SH-SY5Y (cell line): ENCODE measurements at regions not wholly inside any gene's neighbourhood (a gene's known extent, or its start where the extent isn't known, plus 50 kb on each side); places are given as distances from the start of the nearest gene placed in this dataset.

ENCODE experiments used
- GATA2 ChIP-seq: IDR thresholded peaks from 2 replicates; pipeline ENCODE4 v1.6.1; 2011; ENCODE audit warnings: mild to moderate bottlenecking, low read depth, low read length
- GATA3 ChIP-seq: IDR thresholded peaks from 2 replicates; pipeline ENCODE4 v1.6.1; 2011; ENCODE audit warnings: low read depth, mild to moderate bottlenecking, low read length, moderate library complexity

GRCh38 chr20:57818418-57819181, 108.8 kb upstream of the PMEPA1 start:
- TF ChIP-seq GATA2 (no peak), GATA3 (no peak)
